BLaER1 treated with 17β-estradiol and CSF1 and Interleukin-3, amounts not matched to agents 10 nM and 100 nM (cell line): ENCODE measurements at regions not wholly inside any gene's neighbourhood (a gene's known extent, or its start where the extent isn't known, plus 50 kb on each side); places are given as distances from the start of the nearest gene placed in this dataset.
"Not testable (repeated sequence)": the region's sequence is repeated elsewhere in the genome, so short reads cannot be mapped to it uniquely, and the experiment has no call there.

Source experiments
- H3K27ac ChIP-seq, 11 experiments: shearing (Covaris generic); formaldehyde crosslinking; 2 replicates each; pipeline ENCODE4 v1.8.1; 2022
- H3K27me3 ChIP-seq, 11 experiments: shearing (Covaris generic); formaldehyde crosslinking; 2 replicates each; pipeline ENCODE4 v1.8.1; 2022
- H3K36me3 ChIP-seq, 11 experiments: shearing (Covaris generic); formaldehyde crosslinking; 2 replicates each; pipeline ENCODE4 v1.8.1; 2022
- H3K4me1 ChIP-seq, 10 experiments: shearing (Covaris generic); formaldehyde crosslinking; 2 replicates each; pipeline ENCODE4 v1.8.1; 2022
- H3K4me2 ChIP-seq, 11 experiments: shearing (Covaris generic); formaldehyde crosslinking; 2 replicates each; pipeline ENCODE4 v1.8.1; 2022
- H3K4me3 ChIP-seq, 10 experiments: shearing (Covaris generic); formaldehyde crosslinking; 2 replicates each; pipeline ENCODE4 v1.8.1; 2022
- H3K9ac ChIP-seq, 11 experiments: shearing (Covaris generic); formaldehyde crosslinking; 2 replicates each; pipeline ENCODE4 v1.8.1; 2022
- H3K9me3 ChIP-seq, 11 experiments: shearing (Covaris generic); formaldehyde crosslinking; replicated peaks in 1 of 11; 2 replicates each; pipeline ENCODE4 v1.8.1; 2022
- H4K20me1 ChIP-seq, 11 experiments: shearing (Covaris generic); formaldehyde crosslinking; 2 replicates each; pipeline ENCODE4 v1.8.1; 2022
- Cebpa-rat ChIP-seq, 11 experiments: shearing (Covaris generic); IDR thresholded peaks; 2 replicates each; pipeline ENCODE4 v1.8.1; 2022

GRCh38 chr1:189971656-189972055 lies 506.0 kb downstream of the BRINP3 start:
- H3K4me3 ChIP-seq, result no peak overlapping the region
- H3K4me1 ChIP-seq, result no peaks in the 10 kb centered on the region
- no peak for TF ChIP-seq Cebpa-rat (IDR thresholded peaks at IDR 0.05)
- H3K4me2 ChIP-seq, result no peak overlapping the region
- H3K9ac ChIP-seq, result no peak overlapping the region
- no peak overlapping the region for H3K27ac ChIP-seq
- H3K27me3 ChIP-seq, result no peaks in the 10 kb centered on the region
- peaks cover 0 to 6% (median 0%) of the 10 kb centered on the region in 11 experiments; a peak in 2 of 22 replicates for H3K9me3 ChIP-seq
- H4K20me1 ChIP-seq, result no peaks in the 10 kb centered on the region
- H3K36me3 ChIP-seq, result no peaks in the 10 kb centered on the region

DNA sequence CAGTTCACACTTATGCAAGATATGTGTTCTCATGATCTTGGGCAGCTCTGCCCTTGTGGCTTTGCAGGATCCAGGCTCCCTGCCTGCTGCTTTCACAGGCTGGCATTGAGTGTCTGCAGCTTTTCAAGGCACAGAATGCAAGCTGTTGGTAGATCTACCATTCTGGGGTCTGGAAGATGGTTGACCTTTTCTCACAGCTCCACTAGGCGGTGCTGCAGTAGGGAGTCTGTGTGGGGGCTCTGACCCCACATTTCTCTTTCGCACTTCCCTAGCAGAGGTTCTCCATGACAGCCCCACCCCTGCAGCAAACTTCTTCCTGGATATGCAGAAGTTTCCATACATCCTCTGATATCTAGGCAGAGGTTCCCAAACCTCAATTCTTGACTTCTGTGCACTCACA lies 500.5 kb downstream of the BRINP3 start:
- Histone ChIP-seq H3K4me2 (no peak overlapping the region), H4K20me1 (no peaks in the 10 kb centered on the region)
- no peak for TF ChIP-seq Cebpa-rat (IDR thresholded peaks at IDR 0.05)

DNA sequence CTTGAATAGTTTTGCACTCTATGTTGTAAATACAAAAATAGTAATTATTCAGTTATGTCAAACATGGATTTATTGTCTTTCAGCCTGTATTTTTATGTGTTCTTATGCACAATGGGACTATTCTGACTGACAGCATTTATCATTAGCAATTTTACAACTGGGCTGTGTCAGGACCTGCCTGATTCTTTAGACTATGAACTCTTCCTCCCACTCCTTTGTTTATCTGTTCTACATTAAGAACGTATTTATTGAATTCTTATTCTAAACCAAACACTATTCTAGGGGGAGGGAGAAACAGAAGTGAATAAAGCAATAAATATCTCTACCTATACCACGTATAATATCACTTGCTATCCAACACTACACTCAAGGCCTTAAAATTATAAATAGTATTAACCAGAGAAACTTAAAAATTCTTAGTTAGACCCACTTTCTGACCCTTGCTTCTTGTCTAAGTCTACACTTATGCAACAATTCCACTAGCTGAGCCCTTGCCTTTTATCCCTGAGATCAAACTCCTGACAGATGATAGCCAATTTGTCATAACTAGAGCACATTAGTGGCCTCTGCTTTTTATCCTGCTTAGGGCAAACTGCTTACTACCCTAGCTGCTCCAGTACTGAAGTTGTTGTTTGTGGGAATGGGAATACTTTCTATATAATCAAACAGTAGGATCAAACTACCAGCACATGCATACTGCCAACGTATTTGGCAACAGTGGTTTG lies 494.3 kb downstream of the BRINP3 start:
- no peaks in the 10 kb centered on the region for H3K27me3 ChIP-seq
- H3K4me1 ChIP-seq, result no peaks in the 10 kb centered on the region
- TF ChIP-seq Cebpa-rat (IDR thresholded peaks at IDR 0.05), result no peak
- H4K20me1 ChIP-seq, result no peaks in the 10 kb centered on the region
- no peaks in the 10 kb centered on the region for H3K36me3 ChIP-seq
- no peak overlapping the region for H3K4me3 ChIP-seq
- H3K9ac ChIP-seq, result no peak overlapping the region
- no peak overlapping the region for H3K4me2 ChIP-seq
- no peaks in the 10 kb centered on the region; a peak in 1 of 22 replicates for H3K9me3 ChIP-seq
- no peak overlapping the region for H3K27ac ChIP-seq

More for the DNA sequence above, 500.5 kb downstream of the BRINP3 start:
- Histone ChIP-seq H3K4me3 (no peak overlapping the region), H3K27ac (no peak overlapping the region), H3K9ac (no peak overlapping the region), H3K27me3 (no peaks in the 10 kb centered on the region), H3K9me3 (peaks cover 0 to 13% (median 4%) of the 10 kb centered on the region in 11 experiments; a peak in 5 of 22 replicates), H3K4me1 (no peaks in the 10 kb centered on the region), H3K36me3 (no peaks in the 10 kb centered on the region)

DNA sequence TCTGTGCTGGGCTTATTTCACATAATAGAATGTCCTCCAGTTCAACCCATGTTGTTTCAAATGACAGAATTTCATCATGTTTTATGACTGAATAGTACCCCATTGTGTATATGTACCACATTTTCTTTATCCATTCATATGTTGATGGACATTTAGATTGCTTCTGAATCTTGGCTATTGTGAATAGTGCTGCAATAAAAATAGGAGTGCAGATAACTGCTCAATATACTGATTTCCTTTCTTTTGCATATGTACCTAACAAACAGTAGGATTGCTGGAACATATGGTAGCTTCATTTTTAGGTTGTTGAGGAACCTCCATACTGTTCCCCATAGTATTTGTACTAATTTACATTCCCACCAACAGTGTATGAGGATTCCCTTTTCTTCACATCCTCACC lies 491.1 kb downstream of the BRINP3 start:
- Histone ChIP-seq H4K20me1 (no peaks in the 10 kb centered on the region), H3K4me3 (no peak overlapping the region), H3K4me1 (no peaks in the 10 kb centered on the region), H3K9me3 (peaks cover 0 to 2% (median under 1%) of the 10 kb centered on the region in 11 experiments; a peak in 5 of 22 replicates), H3K9ac (no peak overlapping the region), H3K27ac (no peak overlapping the region), H3K27me3 (no peaks in the 10 kb centered on the region), H3K4me2 (no peak overlapping the region), H3K36me3 (no peaks in the 10 kb centered on the region)
- no peak for TF ChIP-seq Cebpa-rat (IDR thresholded peaks at IDR 0.05)

- no peaks in the 10 kb centered on the region for H3K36me3 ChIP-seq
- H3K27me3 ChIP-seq, result no peaks in the 10 kb centered on the region
- no peak overlapping the region for H3K4me2 ChIP-seq
- H3K9me3 ChIP-seq, result peaks cover 6 to 11% (median 10%) of the 10 kb centered on the region in 11 experiments
- H4K20me1 ChIP-seq, result no peaks in the 10 kb centered on the region
- H3K4me1 ChIP-seq, result no peaks in the 10 kb centered on the region
- H3K4me3 ChIP-seq, result no peak overlapping the region
- no peak overlapping the region for H3K9ac ChIP-seq
- H3K27ac ChIP-seq, result no peak overlapping the region
- no peak for TF ChIP-seq Cebpa-rat (IDR thresholded peaks at IDR 0.05)
Observed at GRCh38 chr1:189987509-189987908, 490.2 kb downstream of the BRINP3 start.

DNA sequence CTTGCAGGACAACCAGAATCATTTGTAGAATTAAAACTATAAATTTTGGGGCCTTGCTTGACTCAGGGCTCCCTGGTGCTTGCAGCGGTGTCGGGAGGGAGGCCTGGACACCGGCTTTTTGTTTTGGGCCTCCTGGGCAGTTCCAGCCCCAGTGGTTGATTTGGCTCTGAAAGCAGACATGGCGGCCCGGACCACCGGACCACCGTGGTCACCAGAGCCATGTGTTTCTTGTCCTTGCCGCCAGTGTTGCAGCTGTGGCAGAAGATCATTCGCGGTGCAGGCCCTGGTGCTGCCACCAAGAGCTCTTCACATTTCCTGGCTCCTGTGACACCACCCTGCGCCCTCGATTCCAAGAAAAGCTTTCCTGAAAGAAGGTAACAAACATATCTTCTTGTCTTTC lies 484.8 kb downstream of the BRINP3 start:
- TF ChIP-seq Cebpa-rat (IDR thresholded peaks at IDR 0.05), result no peak
- H3K9me3 ChIP-seq, result peaks cover 11 to 20% (median 15%) of the 10 kb centered on the region in 11 experiments
- H3K27ac ChIP-seq, result no peak overlapping the region
- H3K4me2 ChIP-seq, result no peak overlapping the region
- H4K20me1 ChIP-seq, result no peaks in the 10 kb centered on the region
- H3K9ac ChIP-seq, result no peak overlapping the region
- no peaks in the 10 kb centered on the region for H3K4me1 ChIP-seq
- H3K4me3 ChIP-seq, result no peak overlapping the region
- no peaks in the 10 kb centered on the region for H3K36me3 ChIP-seq
- H3K27me3 ChIP-seq, result no peaks in the 10 kb centered on the region

DNA sequence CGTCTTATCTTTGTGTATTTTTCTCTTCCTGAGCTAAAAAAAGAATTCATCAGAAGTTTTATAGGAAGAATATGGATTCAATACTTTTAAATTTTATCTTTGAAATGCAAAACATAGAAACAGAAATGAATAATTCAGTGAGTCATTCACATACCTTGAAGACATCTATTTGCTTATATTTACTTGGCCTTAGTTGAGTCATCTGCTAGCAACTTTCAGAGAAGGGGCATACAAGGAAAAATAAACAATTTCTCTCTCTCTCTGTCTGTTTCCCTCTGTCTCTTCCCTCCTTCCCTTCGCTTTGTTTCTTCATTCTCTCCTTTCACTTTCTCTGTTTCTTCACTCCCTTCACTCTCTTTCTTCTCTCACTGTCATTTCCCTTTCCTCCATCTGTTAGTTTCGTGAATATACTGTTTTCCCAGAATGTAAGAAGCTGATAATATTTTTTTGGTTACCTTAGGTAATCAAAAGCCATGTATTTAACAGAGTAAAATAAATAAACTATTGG lies 477.2 kb downstream of the BRINP3 start:
- no peak for TF ChIP-seq Cebpa-rat (IDR thresholded peaks at IDR 0.05)
- no peak overlapping the region for H3K9ac ChIP-seq
- no peaks in the 10 kb centered on the region for H3K36me3 ChIP-seq
- no peak overlapping the region for H3K4me2 ChIP-seq
- H3K9me3 ChIP-seq, result no peaks in the 10 kb centered on the region
- H3K27me3 ChIP-seq, result no peaks in the 10 kb centered on the region
- H3K4me3 ChIP-seq, result no peak overlapping the region
- no peak overlapping the region for H3K27ac ChIP-seq
- no peaks in the 10 kb centered on the region for H3K4me1 ChIP-seq
- no peaks in the 10 kb centered on the region for H4K20me1 ChIP-seq

DNA sequence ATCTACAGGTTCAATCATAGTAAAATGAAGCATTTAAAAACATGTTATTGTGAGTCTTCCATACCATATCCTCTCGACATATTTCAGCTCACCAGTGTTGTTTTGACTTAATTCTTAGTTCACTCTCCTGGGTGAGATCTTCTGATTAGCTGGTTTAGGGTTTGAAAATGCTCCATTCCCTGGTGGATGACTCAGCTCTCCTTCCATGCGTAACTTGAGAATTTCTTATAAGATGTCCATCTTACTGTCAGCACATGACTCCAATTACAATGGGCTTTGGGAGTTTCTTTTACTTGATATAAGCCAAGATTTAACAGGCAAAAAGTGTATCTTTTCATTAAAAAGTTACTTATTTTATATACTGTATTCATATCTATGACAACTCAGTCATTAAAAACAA lies 476.5 kb downstream of the BRINP3 start:
- no peak for TF ChIP-seq Cebpa-rat (IDR thresholded peaks at IDR 0.05)
- Histone ChIP-seq H3K4me2 (no peak overlapping the region), H3K9me3 (no peaks in the 10 kb centered on the region), H3K4me1 (no peaks in the 10 kb centered on the region), H3K27ac (no peak overlapping the region), H4K20me1 (no peaks in the 10 kb centered on the region), H3K4me3 (no peak overlapping the region), H3K9ac (no peak overlapping the region), H3K27me3 (no peaks in the 10 kb centered on the region), H3K36me3 (no peaks in the 10 kb centered on the region)

GRCh38 chr1:190003376-190003775 lies 474.3 kb downstream of the BRINP3 start:
- Histone ChIP-seq H3K27me3 (no peaks in the 10 kb centered on the region), H3K27ac (no peak overlapping the region)
- TF ChIP-seq Cebpa-rat (IDR thresholded peaks at IDR 0.05), result no peak

GRCh38 chr1:190011585-190011984 lies 466.1 kb downstream of the BRINP3 start:
- H3K9me3 ChIP-seq, result no peaks in the 10 kb centered on the region
- TF ChIP-seq Cebpa-rat (IDR thresholded peaks at IDR 0.05), result no peak
- no peaks in the 10 kb centered on the region for H3K4me1 ChIP-seq
- no peak overlapping the region for H3K4me3 ChIP-seq
- no peak overlapping the region for H3K27ac ChIP-seq
- H3K27me3 ChIP-seq, result no peaks in the 10 kb centered on the region
- H3K36me3 ChIP-seq, result no peaks in the 10 kb centered on the region
- no peak overlapping the region for H3K4me2 ChIP-seq
- no peaks in the 10 kb centered on the region for H4K20me1 ChIP-seq
- H3K9ac ChIP-seq, result no peak overlapping the region

More at GRCh38 chr1:190003376-190003775, 474.3 kb downstream of the BRINP3 start:
- H3K9me3 ChIP-seq, result no peaks in the 10 kb centered on the region
- no peaks in the 10 kb centered on the region for H3K36me3 ChIP-seq
- H3K4me2 ChIP-seq, result no peak overlapping the region
- no peak overlapping the region for H3K9ac ChIP-seq
- no peaks in the 10 kb centered on the region for H3K4me1 ChIP-seq
- H3K4me3 ChIP-seq, result no peak overlapping the region
- no peaks in the 10 kb centered on the region for H4K20me1 ChIP-seq

GRCh38 chr1:190019151-190019550 lies 458.5 kb downstream of the BRINP3 start:
- H3K27ac ChIP-seq, H3K9me3 ChIP-seq, H3K9ac ChIP-seq, H3K4me3 ChIP-seq, H3K4me1 ChIP-seq, H4K20me1 ChIP-seq, H3K36me3 ChIP-seq, H3K4me2 ChIP-seq, H3K27me3 ChIP-seq: not testable (repeated sequence)
